Occipital lobe (tissue), 1 donor: ENCODE measurements at regions not wholly inside any gene's neighbourhood (a gene's known extent, or its start where the extent isn't known, plus 50 kb on each side); places are given as distances from the start of the nearest gene placed in this dataset.

Source experiments
- DNase-seq: peaks from one replicate; lab custom pipeline; 2025; lab: John Stamatoyannopoulos, UW

GRCh38 chr2:187274146-187274545 is 173.9 kb downstream of the CALCRL start:
- DNase-seq = no peak

GRCh38 chr2:187272255-187272654 is 175.8 kb downstream of the CALCRL start:
- DNase-seq = no peak

- no peak for DNase-seq
Observed at GRCh38 chr2:187271825-187272224, 176.2 kb downstream of the CALCRL start.

DNA sequence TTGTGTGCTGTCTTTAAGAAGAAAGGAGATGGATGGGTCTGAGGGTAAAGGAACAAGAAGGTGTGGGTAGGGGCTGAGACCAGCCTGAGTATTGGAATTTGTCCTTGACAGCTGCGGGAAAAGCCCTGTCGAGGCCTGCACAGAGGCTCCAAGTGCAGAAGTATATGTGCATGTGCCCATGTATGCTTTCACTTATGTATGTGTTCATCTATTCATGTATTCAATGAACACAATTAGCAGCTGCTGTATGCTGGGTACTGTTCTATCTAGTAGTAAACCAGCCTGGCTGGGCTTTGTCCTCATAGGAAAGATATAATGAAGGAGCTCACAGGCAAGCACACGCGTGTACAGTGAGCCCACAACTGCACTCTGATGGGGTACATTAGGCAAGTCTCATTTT is 181.4 kb downstream of the CALCRL start:
- no peak for DNase-seq

- DNase-seq = no peak
Observed at GRCh38 chr2:187266147-187266546, 181.9 kb downstream of the CALCRL start.

- no peak for DNase-seq
Observed at GRCh38 chr2:187264612-187265011, 183.4 kb downstream of the CALCRL start.

- DNase-seq = no peak
Observed at GRCh38 chr2:187263675-187264560, 184.1 kb downstream of the CALCRL start.

- DNase-seq = no peak
Observed at GRCh38 chr2:187261705-187262104, 186.3 kb downstream of the CALCRL start.

DNA sequence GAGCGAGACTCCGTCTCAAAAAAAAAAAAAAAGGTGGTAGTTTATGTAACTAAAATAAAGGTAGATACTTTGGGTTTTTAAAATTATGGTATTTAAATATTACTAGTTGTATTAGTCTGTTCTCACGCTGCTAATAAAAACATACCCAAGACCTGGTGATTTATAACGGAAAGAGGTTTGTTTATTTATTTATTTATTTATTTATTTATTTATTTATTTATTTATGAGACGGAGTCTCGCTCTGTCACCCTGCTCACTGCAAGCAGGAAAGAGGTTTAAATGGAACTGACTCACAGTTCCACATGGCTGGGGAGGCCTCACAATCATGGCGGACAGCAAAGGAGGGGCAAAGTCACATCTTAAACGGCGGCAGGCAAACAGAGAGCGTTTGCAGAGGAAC is 196.0 kb downstream of the CALCRL start:
- DNase-seq = no peak

GRCh38 chr2:187250137-187250536 is 197.9 kb downstream of the CALCRL start:
- no peak for DNase-seq

DNA sequence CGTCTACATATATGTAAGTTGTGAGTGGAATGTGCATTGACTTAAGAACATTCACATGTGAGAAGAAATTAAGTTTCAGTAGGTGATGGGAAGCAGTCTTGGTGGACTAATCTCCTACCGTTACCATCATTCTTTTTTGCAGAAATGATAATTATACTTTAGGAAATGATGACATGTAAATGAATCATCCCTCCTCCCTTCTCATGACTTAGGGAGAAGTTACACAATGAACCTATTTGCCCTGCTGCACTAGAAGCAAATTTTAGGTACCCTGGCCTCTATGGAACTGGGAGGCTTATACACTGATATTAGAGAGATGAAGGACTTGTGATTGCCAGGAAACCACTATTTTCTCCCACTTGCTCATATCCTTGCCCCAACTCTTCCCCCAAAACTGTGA is 214.2 kb downstream of the CALCRL start:
- no peak for DNase-seq

DNA sequence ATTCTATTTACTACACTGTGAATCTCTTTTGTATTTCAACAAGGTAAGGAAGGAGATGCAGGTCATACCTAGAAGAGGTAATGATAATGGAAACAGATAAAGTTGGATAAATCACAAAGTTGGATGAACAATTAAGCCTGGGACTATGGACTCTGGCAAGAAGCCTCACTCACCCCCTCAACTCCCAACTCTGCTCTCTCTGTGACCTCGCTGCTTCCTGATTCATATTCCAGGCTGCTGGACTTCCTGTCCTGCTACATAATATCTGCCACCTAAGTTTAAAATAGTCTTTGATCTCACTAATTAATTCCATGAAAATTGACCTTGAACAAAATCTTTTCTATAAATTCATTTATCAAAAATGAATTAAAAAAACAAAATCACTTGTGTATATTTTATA is 215.3 kb downstream of the CALCRL start:
- DNase-seq = no peak

DNA sequence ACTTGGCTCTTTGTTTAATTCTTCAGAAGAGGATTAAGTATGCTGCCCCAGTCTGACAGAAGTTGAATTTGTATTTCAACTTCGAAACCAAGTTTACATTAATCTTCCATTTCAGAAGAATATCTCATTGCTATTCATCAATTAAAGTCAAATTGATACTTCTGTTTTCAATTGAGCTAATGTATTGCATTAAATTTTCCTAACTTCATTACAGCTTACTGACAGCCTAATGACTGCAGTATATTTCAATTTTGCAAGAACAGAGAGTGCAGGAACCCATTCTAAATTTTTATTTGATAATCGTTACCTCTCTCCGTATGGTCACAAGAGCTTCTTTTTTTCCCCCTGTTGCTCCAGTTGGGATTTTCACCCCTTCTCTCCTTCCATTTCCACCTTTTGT is 218.0 kb downstream of the CALCRL start:
- no peak for DNase-seq

DNA sequence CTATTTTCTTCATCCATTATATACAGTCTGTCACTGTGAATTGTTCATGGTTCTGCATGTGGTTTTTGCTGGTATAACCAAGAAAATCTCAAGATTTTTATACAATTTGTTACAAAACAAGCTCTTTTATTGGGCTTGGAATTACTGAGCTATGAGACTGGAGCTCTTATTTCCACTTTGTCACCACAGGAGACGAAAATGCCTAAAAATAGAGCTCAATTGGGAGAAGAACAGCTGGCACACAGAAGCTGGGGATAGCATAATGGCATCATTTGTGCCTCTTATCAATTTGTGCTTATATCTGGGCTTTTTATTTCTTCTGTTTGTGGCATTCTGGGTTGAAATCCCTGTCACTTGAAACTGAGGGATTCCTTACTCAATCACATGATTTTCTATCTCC is 219.1 kb downstream of the CALCRL start:
- peak; percentile 0 for DNase-seq

GRCh38 chr2:187224989-187225388 is 223.1 kb downstream of the CALCRL start:
- DNase-seq = no peak

GRCh38 chr2:187220071-187220470 is 228.0 kb downstream of the CALCRL start:
- DNase-seq = no peak

- no peak for DNase-seq
Observed at GRCh38 chr2:187215532-187216240, 232.4 kb downstream of the CALCRL start.

GRCh38 chr2:187214306-187214705 is 233.7 kb downstream of the CALCRL start:
- no peak for DNase-seq

DNA sequence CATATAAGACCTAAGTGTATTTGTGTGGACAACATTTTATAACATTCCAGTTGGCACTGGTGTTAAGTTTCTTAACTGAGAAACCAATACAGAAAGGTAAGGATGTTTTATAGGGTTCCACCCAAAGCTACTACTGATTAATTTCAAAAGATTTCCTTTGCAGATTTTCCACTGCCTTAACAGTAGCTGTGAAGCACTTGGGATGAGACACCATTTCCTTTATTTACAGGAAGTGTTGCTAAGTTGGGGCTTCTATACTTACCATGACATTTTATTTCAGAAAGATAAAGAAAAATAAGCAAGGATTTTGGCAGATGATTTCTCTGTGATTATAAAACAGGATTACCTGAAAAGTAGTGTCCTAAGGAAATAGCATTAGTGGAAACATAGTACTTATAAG is 234.3 kb downstream of the CALCRL start:
- no peak for DNase-seq

- no peak for DNase-seq
Observed at GRCh38 chr2:187210726-187211125, 237.3 kb downstream of the CALCRL start.

- DNase-seq = no peak
Observed at GRCh38 chr2:187208199-187208785, 239.8 kb downstream of the CALCRL start.

DNA sequence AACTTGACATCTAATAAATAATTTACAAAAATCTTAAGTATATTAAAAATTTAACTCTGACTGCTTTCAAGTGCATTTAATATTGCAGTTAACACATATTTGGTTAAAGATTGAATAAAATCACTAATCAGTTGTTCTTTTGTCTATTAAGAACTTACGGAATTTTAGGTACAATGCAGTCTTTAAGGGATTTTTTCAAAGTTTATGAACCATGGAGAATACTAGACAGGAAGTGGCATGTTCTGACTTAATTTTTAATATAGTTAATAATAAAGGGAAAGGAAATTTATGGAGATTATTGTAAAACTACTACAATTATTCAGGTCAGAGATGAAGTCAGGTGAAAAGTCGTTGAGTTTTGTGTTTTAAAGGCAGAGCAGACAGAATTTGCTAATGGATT is 240.9 kb downstream of the CALCRL start:
- DNase-seq = no peak

DNA sequence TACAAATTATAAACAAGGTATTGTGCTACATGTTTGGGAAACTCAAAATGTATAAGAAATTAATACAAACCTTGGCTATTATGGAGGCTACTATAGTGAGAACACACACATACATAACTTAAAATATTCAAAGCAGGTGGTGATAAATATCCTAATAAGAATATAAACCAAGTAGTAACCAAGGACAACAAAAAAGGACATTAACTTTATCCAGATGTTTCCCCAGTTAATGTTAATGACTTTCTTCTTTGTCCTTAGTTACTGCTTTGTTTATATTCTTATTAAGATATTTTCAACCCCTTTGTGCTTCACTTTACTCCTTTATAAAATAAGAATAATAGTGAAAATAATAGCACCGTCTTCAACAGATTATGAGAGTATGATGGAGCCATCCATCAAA is 241.6 kb downstream of the CALCRL start:
- no peak for DNase-seq
